H1 (cell line): ENCODE measurements at regions not wholly inside any gene's neighbourhood (a gene's known extent, or its start where the extent isn't known, plus 50 kb on each side); places are given as distances from the start of the nearest gene placed in this dataset.

Source experiments
- CTCF ChIA-PET: fragments of 300-600 bp; sonication (Branson Sonifier 250); formaldehyde crosslinking; loops from one replicate; lab custom pipeline; 2021; ENCODE audit not compliant: partially characterized antibody; lab: Charles Lee
- POLR2A ChIA-PET: fragments of 300-600 bp; sonication (Branson Sonifier 250); formaldehyde crosslinking; loops from one replicate; lab custom pipeline; 2021; ENCODE audit warnings: inconsistent platforms; ENCODE audit not compliant: partially characterized antibody; lab: Charles Lee
- DNase-seq, 2 experiments: peaks; one replicate each; pipeline versions ENCODE4 v3.0.0 to v3.0.0-alpha.2; 2010 to 2022; ENCODE audit warnings: low spot score in 2 of 2, low read depth in 1 of 2, mixed read lengths in 1 of 2
- FAIRE-seq: peaks from 2 replicates; lab custom pipeline; 2011; peaks lifted over from hg19 to GRCh38; lab: Jason Lieb, UNC
- H2AFZ ChIP-seq: 2 replicates; pipeline ENCODE4 v1.8.1; 2012; ENCODE audit warnings: low read length, inconsistent platforms
- H2AK5ac ChIP-seq: 2 replicates; pipeline ENCODE4 v1.6.1; 2013; ENCODE audit warnings: low read depth, low read length
- H2BK120ac ChIP-seq: replicated peaks from 2 replicates; pipeline ENCODE3; 2013; ENCODE audit warnings: low read depth, low read length, inconsistent platforms
- H2BK12ac ChIP-seq: 2 replicates; pipeline ENCODE4 v1.6.1; 2013; ENCODE audit warnings: low read depth, low read length
- H2BK15ac ChIP-seq: 2 replicates; pipeline ENCODE4 v1.6.1; 2013; ENCODE audit warnings: low read length
- H2BK20ac ChIP-seq: 2 replicates; pipeline ENCODE4 v1.6.1; 2013; ENCODE audit warnings: low read length
- H2BK5ac ChIP-seq: 2 replicates; pipeline ENCODE4 v1.6.1; 2013; ENCODE audit warnings: low read depth, low read length
- H3K14ac ChIP-seq: 2 replicates; pipeline ENCODE4 v1.6.1; 2013; ENCODE audit warnings: inconsistent platforms; ENCODE audit not compliant: insufficient read length
- H3K18ac ChIP-seq: 2 replicates; pipeline ENCODE4 v1.6.1; 2013; ENCODE audit warnings: low read length; ENCODE audit errors: extremely low read depth
- H3K23ac ChIP-seq: 2 replicates; pipeline ENCODE4 v1.6.1; 2013; ENCODE audit warnings: inconsistent platforms; ENCODE audit not compliant: insufficient read length
- H3K23me2 ChIP-seq: 2 replicates; pipeline ENCODE4 v1.6.1; 2013; ENCODE audit warnings: low read depth, low read length
- H3K27ac ChIP-seq: 2 replicates; pipeline ENCODE4 v1.6.1; 2011; ENCODE audit warnings: low read depth, low read length, inconsistent platforms
- H3K27me3 ChIP-seq, 4 experiments: replicated peaks in 1 of 4; 1 replicate in 1 of 4; 2 replicates in 3 of 4; pipeline versions ENCODE4 v1.6.1 to v1.8.1; 2011 to 2013; ENCODE audit warnings: low read length in 3 of 4, mild to moderate bottlenecking in 3 of 4, inconsistent platforms in 2 of 4, mixed read lengths in 2 of 4, moderate library complexity in 1 of 4; ENCODE audit not compliant: control insufficient read depth in 3 of 4, insufficient read depth in 3 of 4; ENCODE audit errors: extremely low read depth in 1 of 4
- H3K36me3 ChIP-seq, 4 experiments: 2 replicates each; pipeline versions ENCODE4 v1.6.1 to v1.8.1; 2011 to 2013; ENCODE audit warnings: mild to moderate bottlenecking in 4 of 4, low read length in 3 of 4, moderate library complexity in 2 of 4, control low read depth in 1 of 4, inconsistent platforms in 1 of 4; ENCODE audit not compliant: insufficient read depth in 4 of 4, control insufficient read depth in 2 of 4
- H3K4ac ChIP-seq: replicated peaks from 2 replicates; pipeline ENCODE3; 2013; ENCODE audit warnings: low read length, low read depth, mixed read lengths, inconsistent platforms; ENCODE audit not compliant: insufficient read length
- H3K4me1 ChIP-seq, 4 experiments: replicated peaks in 1 of 4; 1 replicate in 1 of 4; 2 replicates in 3 of 4; pipeline versions ENCODE4 v1.6.1 to v1.8.1; 2011 to 2013; ENCODE audit warnings: low read length in 3 of 4, inconsistent platforms in 2 of 4, mixed read lengths in 1 of 4; ENCODE audit not compliant: insufficient read depth in 4 of 4, control insufficient read depth in 3 of 4
- H3K4me2 ChIP-seq, 2 experiments: 2 replicates each; pipeline versions ENCODE4 v1.6.1 to v1.8.1; 2011 to 2013; ENCODE audit warnings: low read depth in 2 of 2, low read length in 2 of 2, control low read depth in 1 of 2, inconsistent platforms in 1 of 2, mild to moderate bottlenecking in 1 of 2; ENCODE audit not compliant: insufficient read depth in 1 of 2
- H3K4me3 ChIP-seq, 4 experiments: fragments of 200-600, 300-600 bp in 1 of 4; sonication (generic), shearing (Covaris generic), sonication (Bioruptor Twin) in 1 of 4; 2 replicates each; pipeline versions ENCODE4 v1.5.1 to v1.8.1; 2011 to 2016; ENCODE audit warnings: low read length in 4 of 4, low read depth in 3 of 4, control low read depth in 2 of 4, inconsistent platforms in 2 of 4, mild to moderate bottlenecking in 2 of 4, mixed read lengths in 1 of 4, moderate library complexity in 1 of 4; ENCODE audit not compliant: insufficient read depth in 2 of 4; ENCODE audit errors: extremely low read depth in 1 of 4
- H3K56ac ChIP-seq: replicated peaks from 2 replicates; pipeline ENCODE3; 2013; ENCODE audit warnings: low read depth, mild to moderate bottlenecking, mixed read lengths, low read length, inconsistent platforms; ENCODE audit not compliant: insufficient read length
- H3K79me1 ChIP-seq: 2 replicates; pipeline ENCODE4 v1.6.1; 2013; ENCODE audit warnings: low read depth, low read length, control low read depth
- H3K79me2 ChIP-seq, 2 experiments: 2 replicates each; pipeline versions ENCODE4 v1.6.1 to v1.8.1; 2012 to 2013; ENCODE audit warnings: low read length in 2 of 2, mild to moderate bottlenecking in 2 of 2, inconsistent platforms in 1 of 2; ENCODE audit not compliant: insufficient read depth in 2 of 2, control insufficient read depth in 1 of 2
- H3K9ac ChIP-seq, 4 experiments: replicated peaks in 1 of 4; 1 replicate in 1 of 4; 2 replicates in 3 of 4; pipeline versions ENCODE4 v1.6.1 to v1.8.1; 2011 to 2013; ENCODE audit warnings: low read depth in 3 of 4, low read length in 3 of 4, control low read depth in 2 of 4, mild to moderate bottlenecking in 2 of 4, moderate library complexity in 2 of 4, inconsistent platforms in 1 of 4; ENCODE audit errors: extremely low read depth in 1 of 4
- H3K9me3 ChIP-seq, 2 experiments: 2 replicates each; pipeline versions ENCODE4 v1.6.1 to v1.8.1; 2012 to 2013; ENCODE audit warnings: mild to moderate bottlenecking in 2 of 2, moderate library complexity in 2 of 2, control low read depth in 1 of 2, inconsistent platforms in 1 of 2, low read depth in 1 of 2, low read length in 1 of 2, mixed read lengths in 1 of 2; ENCODE audit not compliant: insufficient read depth in 2 of 2
- H4K20me1 ChIP-seq, 2 experiments: replicated peaks in 1 of 2; 2 replicates each; pipeline versions ENCODE3 to v1.8.1; 2011 to 2013; ENCODE audit warnings: inconsistent platforms in 2 of 2, low read length in 2 of 2, mild to moderate bottlenecking in 1 of 2; ENCODE audit not compliant: insufficient read depth in 2 of 2, control insufficient read depth in 1 of 2
- H4K5ac ChIP-seq: 2 replicates; pipeline ENCODE4 v1.6.1; 2013; ENCODE audit warnings: low read length, low read depth, mixed read lengths, inconsistent platforms; ENCODE audit not compliant: insufficient read length
- H4K8ac ChIP-seq: 2 replicates; pipeline ENCODE4 v1.8.0; 2013; ENCODE audit warnings: mild to moderate bottlenecking, moderate library complexity, low read length, inconsistent platforms; ENCODE audit not compliant: insufficient read depth; ENCODE audit errors: extremely low read depth
- H4K91ac ChIP-seq: replicated peaks from 2 replicates; pipeline ENCODE3; 2013; ENCODE audit warnings: low read length, mixed read lengths, inconsistent platforms; ENCODE audit not compliant: insufficient read length
- CTCF ChIP-seq, 3 experiments: IDR thresholded peaks; 1 replicate in 2 of 3; 2 replicates in 1 of 3; pipeline versions ENCODE4 v1.5.1 to v1.6.1; 2011; ENCODE audit warnings: low read length in 3 of 3, mild to moderate bottlenecking in 3 of 3, inconsistent platforms in 2 of 3, low read depth in 1 of 3, moderate library complexity in 1 of 3; ENCODE audit not compliant: insufficient read depth in 1 of 3; ENCODE audit errors: control extremely low read depth in 1 of 3
- KDM5A ChIP-seq: fragments of 200-600 bp; IDR thresholded peaks from 2 replicates; pipeline ENCODE4 v1.7.1; 2012; ENCODE audit warnings: mild to moderate bottlenecking, low read length, inconsistent platforms, mixed read lengths
- NRF1 ChIP-seq: IDR thresholded peaks from 2 replicates; pipeline ENCODE4 v1.6.1; 2011; ENCODE audit warnings: mild to moderate bottlenecking, low read depth, low read length, improper control_type of control experiment
- SIRT6 ChIP-seq: IDR thresholded peaks from one replicate; pipeline ENCODE4 v1.7.1; 2012; ENCODE audit warnings: low read length, inconsistent platforms
- USF2 ChIP-seq: IDR thresholded peaks from 2 replicates; pipeline ENCODE4 v1.6.1; 2011; ENCODE audit warnings: low read length, improper control_type of control experiment
- YY1 ChIP-seq: IDR thresholded peaks from 2 replicates; pipeline ENCODE4 v1.6.1; 2011; ENCODE audit warnings: low read depth, mild to moderate bottlenecking, low read length
- WGBS, 2 experiments: shearing (Covaris generic) in 1 of 2; methylation state at CpG; one replicate each; pipeline versions ENCODE4 v1.1.6 to v1.1.7; 2013 to 2015; ENCODE audit warnings: low lambda C conversion rate in 2 of 2, mixed read lengths in 2 of 2, inconsistent platforms in 1 of 2, low coverage in 1 of 2, missing lambda C conversion rate in 1 of 2; ENCODE audit not compliant: insufficient replicate concordance in 2 of 2, insufficient coverage in 1 of 2, insufficient read length in 1 of 2; ENCODE audit errors: extremely low coverage in 1 of 2, missing lambda C conversion rate in 1 of 2; 5-methylcytosine and 5-hydroxymethylcytosine counted together

GRCh38 chr11:70756756-70757155, 358.4 kb downstream of the CTTN start:
- POLR2A ChIA-PET = interaction anchor here (1.1 kb wide), 1 partner anchor 19 kb away, joined by 3 read pairs; no protein-coding TSS in a partner anchor
- H3K4me3 ChIP-seq = no peak overlapping the region
- no peaks in the 10 kb centered on the region for H3K23me2 ChIP-seq

More at GRCh38 chr11:70756756-70757155, 358.4 kb downstream of the CTTN start:
- Histone ChIP-seq H2AFZ (no peak overlapping the region), H2BK20ac (no peak overlapping the region), H3K27me3 (no peaks in the 10 kb centered on the region), H2BK5ac (no peak overlapping the region), H3K18ac (no peak overlapping the region), H3K9ac (no peak overlapping the region), H3K56ac (no peak overlapping the region), H3K14ac (no peak overlapping the region), H3K79me2 (no peaks in the 10 kb centered on the region), H2BK120ac (no peak overlapping the region), H4K91ac (no peak overlapping the region), H4K8ac (no peak overlapping the region), H4K20me1 (peaks cover 2 to 4% of the 10 kb centered on the region in 2 experiments), H2BK12ac (no peak overlapping the region), H2BK15ac (no peak overlapping the region), H3K4ac (no peak overlapping the region), H2AK5ac (no peak overlapping the region), H3K79me1 (no peaks in the 10 kb centered on the region), H3K27ac (no peak overlapping the region), H3K4me2 (no peak overlapping the region), H3K36me3 (no peaks in the 10 kb centered on the region), H4K5ac (no peak overlapping the region), H3K23ac (no peak overlapping the region), H3K4me1 (peaks cover 0 to 5% (median 0%) of the 10 kb centered on the region in 4 experiments; a peak in 2 of 7 replicates), H3K9me3 (peaks cover 3 to 7% of the 10 kb centered on the region in 2 experiments; a peak in 2 of 4 replicates)
- 78% methylated on average over 7 of the region's 7 CpGs; no CpG with 5 or more reads in 1 of the 2 experiments for WGBS, 2 experiments
- DNase-seq (no peak), FAIRE-seq (no peak)
- CTCF ChIA-PET = interaction anchor here (0.8 to 3.0 kb wide), 28 partner anchors 8 to 309 kb away, joined by 3 to 25 read pairs (median 5); no protein-coding TSS in a partner anchor
- TF ChIP-seq USF2 = no peak
- no peak for TF ChIP-seq KDM5A
- TF ChIP-seq NRF1 = no peak
- no peak for TF ChIP-seq CTCF (IDR thresholded peaks at IDR 0.05; ENCODE audit: control extremely low read depth in 1 of 3, insufficient read depth in 1 of 3, low read depth in 1 of 3, low read length in 3 of 3)
- TF ChIP-seq SIRT6 = no peak
- no peak for TF ChIP-seq YY1
